HG02642 (cell line): ENCODE measurements at regions not wholly inside any gene's neighbourhood (a gene's known extent, or its start where the extent isn't known, plus 50 kb on each side); places are given as distances from the start of the nearest gene placed in this dataset.
"Not testable (repeated sequence)": the region's sequence is repeated elsewhere in the genome, so short reads cannot be mapped to it uniquely, and the experiment has no call there.

ENCODE experiments used
- ATAC-seq: cut with Tn5 transposase; IDR thresholded peaks from one replicate; pipeline ENCODE4 v1.9.1; 2021; ENCODE audit warnings: mild to moderate bottlenecking; ENCODE audit not compliant: unreplicated experiment, poor library complexity

GRCh38 chr1:221478050-221478949, 263.6 kb downstream of the DUSP10 start:
- peak; percentile 88 for ATAC-seq

GRCh38 chr1:221487781-221488524, 253.9 kb downstream of the DUSP10 start:
- ATAC-seq, result no peak

GRCh38 chr1:221488550-221488949, 253.3 kb downstream of the DUSP10 start:
- no peak for ATAC-seq

GRCh38 chr1:221494670-221495069, 247.2 kb downstream of the DUSP10 start:
- ATAC-seq, result no peak

- ATAC-seq, result no peak
Measured at GRCh38 chr1:221497046-221497445, 244.8 kb downstream of the DUSP10 start.

GRCh38 chr1:221503268-221503667, 238.6 kb downstream of the DUSP10 start:
- ATAC-seq, result no peak

- ATAC-seq, result no peak
Measured at GRCh38 chr1:221509575-221510355, 232.1 kb downstream of the DUSP10 start.

GRCh38 chr1:221510793-221511503, 230.9 kb downstream of the DUSP10 start:
- ATAC-seq, result no peak

GRCh38 chr1:221511797-221512196, 230.1 kb downstream of the DUSP10 start:
- ATAC-seq, result no peak

GRCh38 chr1:221514806-221515205, 227.1 kb downstream of the DUSP10 start:
- ATAC-seq, result no peak

GRCh38 chr1:221515496-221515895, 226.4 kb downstream of the DUSP10 start:
- no peak for ATAC-seq

- no peak for ATAC-seq
Measured at GRCh38 chr1:221517961-221518360, 223.9 kb downstream of the DUSP10 start.

- ATAC-seq, result no peak
Measured at GRCh38 chr1:221520250-221520649, 221.6 kb downstream of the DUSP10 start.

GRCh38 chr1:221521686-221522085, 220.2 kb downstream of the DUSP10 start:
- ATAC-seq, result no peak

GRCh38 chr1:221522529-221522940, 219.4 kb downstream of the DUSP10 start:
- ATAC-seq, result no peak

- ATAC-seq, result no peak
Measured at GRCh38 chr1:221525749-221526148, 216.1 kb downstream of the DUSP10 start.

- no peak for ATAC-seq
Measured at GRCh38 chr1:221527302-221527701, 214.6 kb downstream of the DUSP10 start.

GRCh38 chr1:221527886-221528624, 213.8 kb downstream of the DUSP10 start:
- ATAC-seq, result no peak

- ATAC-seq, result not testable (repeated sequence)
Measured at GRCh38 chr1:221530159-221530558, 211.7 kb downstream of the DUSP10 start.
